8988T (cell line): ENCODE measurements at regions not wholly inside any gene's neighbourhood (a gene's known extent, or its start where the extent isn't known, plus 50 kb on each side); places are given as distances from the start of the nearest gene placed in this dataset.
"Not testable (repeated sequence)": the region's sequence is repeated elsewhere in the genome, so short reads cannot be mapped to it uniquely, and the experiment has no call there.

ENCODE experiments used
- DNase-seq: peaks from one replicate; pipeline ENCODE4 v3.0.0; 2011

DNA sequence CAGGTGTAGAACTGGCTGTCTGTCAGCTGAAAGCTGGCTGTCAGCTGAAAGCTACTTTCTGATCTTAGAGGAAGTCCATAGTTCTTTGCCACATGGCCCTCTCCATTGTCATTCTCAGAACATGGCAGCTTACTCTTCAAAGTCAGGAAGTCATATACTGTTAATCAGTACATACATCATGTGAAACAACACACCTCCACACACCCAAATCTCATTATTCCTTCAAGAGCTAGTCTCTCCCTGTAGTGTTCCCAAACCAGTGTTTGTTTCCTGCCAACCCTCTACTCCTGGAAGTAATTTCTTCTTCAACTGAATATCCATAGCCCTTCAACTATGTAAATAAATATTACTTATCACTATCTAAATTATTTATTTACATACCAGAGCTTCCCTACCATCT is 58.9 kb downstream of the OR5AK2 start:
- DNase-seq: no peak

DNA sequence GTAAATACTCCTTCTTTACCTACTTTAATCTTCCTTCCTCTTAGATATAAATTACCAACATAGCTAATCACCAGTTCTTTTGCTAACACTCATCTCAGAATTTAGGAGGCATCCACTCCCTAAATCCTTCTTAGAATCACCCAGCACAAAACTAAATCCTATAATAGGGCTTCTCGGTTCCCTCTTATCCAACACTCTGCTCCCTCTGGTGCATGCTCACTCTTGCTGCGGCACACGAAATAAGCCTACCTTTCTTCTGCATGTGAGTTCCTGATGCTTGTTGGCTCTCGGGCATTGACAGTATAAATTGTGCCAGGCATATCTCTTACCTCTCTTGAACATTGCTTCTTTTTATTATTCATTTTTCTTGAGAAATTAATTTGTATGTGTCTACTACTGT is 61.0 kb downstream of the OR5AK2 start:
- no peak for DNase-seq

DNA sequence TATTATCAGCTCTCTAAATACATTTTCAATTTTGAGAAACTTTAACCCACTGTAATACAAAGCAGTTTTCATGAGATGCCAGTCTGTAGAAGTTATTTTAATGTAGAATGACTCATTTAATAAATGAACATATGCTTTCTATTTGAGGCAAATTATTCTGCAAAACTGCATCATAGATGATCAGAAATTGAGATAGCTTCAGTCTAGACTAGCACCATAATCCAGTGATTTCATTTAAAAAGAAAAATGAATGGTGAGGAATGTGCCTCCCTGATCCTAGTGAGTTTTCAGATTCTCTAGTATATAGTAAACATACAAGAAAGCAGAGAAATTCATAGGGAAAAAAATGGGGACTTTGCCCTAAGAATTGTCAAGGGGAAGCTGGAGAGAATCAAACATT is 66.1 kb downstream of the OR5AK2 start:
- no peak for DNase-seq

- no peak for DNase-seq
These were observed 67.0 kb downstream of the OR5AK2 start for GRCh38 chr11:57055744-57056143.

DNA sequence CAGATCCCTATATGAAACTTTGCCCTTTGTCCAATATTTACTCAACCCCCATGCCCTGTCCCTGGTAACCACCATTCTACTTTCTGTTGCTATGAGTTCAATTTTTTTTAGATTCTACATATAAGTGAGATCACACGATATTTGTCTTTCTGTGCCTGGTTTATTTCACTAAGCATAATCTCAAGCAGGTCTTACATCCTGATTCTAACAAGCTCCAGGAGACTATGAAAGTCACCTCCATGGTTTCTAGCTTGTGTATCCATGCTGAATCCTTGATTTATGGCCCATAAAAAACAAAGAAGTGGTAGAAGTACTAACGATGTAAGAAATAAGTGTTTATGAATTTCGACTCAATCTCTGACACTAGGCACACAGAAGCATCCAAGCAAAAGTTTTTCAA is 68.0 kb downstream of the OR5AK2 start:
- DNase-seq: no peak

- no peak for DNase-seq
These were observed 68.8 kb downstream of the OR5AK2 start for GRCh38 chr11:57057561-57057960.

DNA sequence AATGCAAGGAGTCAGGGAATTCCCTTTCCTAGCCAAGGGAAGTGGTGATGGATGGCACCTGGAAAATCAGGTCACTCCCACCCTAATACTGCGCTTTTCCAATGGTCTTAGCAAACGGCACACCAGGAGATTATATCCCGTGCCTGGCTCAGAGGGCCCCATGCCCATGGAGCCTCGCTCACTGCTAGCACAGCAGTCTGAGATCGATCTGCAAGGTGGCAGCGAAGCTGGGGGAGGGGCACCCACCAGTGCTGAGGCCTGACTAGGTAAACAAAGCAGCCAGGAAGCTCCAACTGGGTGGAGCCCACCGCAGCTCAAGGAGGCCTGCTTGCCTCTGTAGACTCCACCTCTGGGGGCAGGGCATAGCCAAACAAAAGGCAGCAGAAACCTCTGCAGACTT is 74.2 kb downstream of the OR5AK2 start:
- not testable (repeated sequence) for DNase-seq

DNA sequence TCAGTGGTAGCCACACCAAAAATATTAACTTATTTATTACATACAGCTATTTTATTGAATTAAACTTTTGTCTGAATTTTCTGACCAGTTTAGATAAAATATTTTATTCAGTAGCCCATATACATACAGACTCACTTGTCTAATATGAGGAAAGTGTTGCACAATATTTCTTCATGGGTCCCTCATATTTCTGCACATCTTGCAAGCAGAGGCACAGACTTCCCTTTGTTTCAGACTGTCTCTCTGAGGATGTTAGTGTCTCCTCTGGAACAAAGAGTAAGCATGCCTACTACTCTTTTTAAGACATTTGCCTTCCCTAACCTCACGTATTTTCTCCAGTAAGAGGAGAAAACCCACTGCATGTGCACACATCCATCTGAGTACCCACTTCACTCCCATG is 81.2 kb downstream of the OR5AK2 start:
- no peak for DNase-seq

DNA sequence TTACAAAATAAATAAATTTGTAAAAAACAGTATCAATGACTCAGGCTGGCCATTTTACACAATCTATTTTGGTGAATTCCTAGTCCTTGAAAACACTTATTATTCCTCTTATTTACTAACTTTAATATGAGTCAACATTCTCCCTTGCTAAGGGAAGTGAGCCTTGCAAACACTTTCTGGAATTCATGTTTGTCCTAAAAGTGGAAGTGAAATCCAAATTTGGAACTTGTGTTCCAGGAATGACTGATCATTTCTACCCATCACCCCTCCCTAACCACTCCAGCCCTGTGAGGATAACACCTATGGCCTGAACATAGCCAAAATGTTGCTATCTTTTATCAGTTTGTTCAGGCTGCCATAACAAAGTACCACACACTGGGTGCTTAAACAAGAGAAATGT is 83.1 kb downstream of the OR5AK2 start:
- DNase-seq: no peak

DNA sequence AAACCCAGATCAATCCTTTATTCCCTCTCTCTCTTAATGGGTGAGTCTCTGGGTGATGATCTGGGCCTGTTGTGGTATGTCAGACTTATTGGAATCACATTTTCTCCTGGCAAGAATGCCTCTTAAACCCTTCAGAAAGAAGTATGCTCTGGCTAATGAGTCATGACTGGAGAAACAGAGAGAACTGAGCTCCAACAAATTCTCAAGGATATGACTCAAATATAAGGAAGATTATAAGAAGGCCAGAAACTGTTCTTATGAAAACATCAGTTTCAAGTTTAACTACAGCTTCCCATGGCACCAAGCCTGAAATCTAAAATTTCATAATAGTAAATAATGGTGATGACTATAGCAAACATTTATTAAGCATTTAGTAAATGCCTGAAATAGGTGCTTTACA is 83.9 kb downstream of the OR5AK2 start:
- DNase-seq: no peak

DNA sequence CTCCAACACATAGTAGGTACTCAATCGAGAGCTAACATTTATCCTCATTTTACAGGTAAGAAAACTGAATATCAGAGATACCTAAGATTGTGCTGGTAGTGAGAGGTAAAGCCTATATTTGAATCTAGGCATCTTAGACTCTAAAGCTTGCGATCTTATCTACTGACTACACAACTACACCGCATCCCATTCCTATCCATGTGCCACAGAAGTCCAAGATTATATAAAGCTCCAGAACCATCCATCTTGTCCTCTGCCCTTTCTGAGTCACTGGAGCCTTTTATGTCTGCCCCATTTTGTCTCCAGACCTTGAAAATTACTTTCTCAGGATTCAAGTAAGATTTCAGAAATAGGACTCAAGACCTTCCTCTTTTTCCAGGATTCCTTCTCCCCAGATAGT is 84.4 kb downstream of the OR5AK2 start:
- DNase-seq: no peak

GRCh38 chr11:57081356-57081755 is 92.6 kb downstream of the OR5AK2 start:
- no peak for DNase-seq

DNA sequence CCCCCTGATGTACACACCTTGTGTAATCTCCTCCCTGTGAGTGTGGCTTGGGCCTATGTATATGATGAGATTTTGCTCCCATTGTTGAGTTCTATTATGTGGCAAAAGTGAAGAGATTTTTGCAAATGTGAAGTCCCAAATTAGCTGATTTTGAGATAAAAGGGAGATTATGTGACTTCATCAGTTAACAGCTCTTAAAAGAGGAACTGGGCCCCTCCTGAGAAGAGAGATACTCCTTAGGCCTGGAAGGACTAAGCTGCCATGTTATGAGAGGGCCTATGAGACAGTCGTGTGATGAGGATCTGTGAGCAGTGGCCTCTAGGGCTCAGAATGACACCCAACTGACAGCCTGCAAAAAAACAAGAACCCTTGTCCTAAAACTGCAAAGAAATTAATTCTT is 93.4 kb downstream of the OR5AK2 start:
- DNase-seq: no peak

- no peak for DNase-seq
These were observed 95.1 kb downstream of the OR5AK2 start for GRCh38 chr11:57083641-57084385.

DNA sequence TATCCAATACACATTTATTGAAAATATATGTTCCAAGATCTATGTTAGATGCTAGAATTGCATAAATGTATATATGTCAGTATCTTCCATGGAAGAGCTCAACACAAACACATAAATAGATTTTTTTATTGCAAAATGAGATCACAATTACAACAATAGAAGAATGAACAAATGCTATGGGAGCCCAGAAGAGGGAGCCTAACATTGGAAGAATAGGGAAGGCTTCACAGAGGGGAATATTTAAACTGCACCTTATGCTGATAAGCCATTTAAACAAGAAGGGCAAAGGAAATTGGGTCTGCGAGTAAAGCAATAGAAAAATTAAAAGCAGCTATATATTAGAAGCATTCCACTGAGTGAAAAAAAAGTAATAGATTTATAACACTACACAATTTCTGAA is 96.1 kb upstream of the LRRC55 start:
- DNase-seq: no peak

GRCh38 chr11:57087991-57088390 is 93.8 kb upstream of the LRRC55 start:
- DNase-seq: no peak

- DNase-seq: no peak
These were observed 89.6 kb upstream of the LRRC55 start for GRCh38 chr11:57092028-57092698.

DNA sequence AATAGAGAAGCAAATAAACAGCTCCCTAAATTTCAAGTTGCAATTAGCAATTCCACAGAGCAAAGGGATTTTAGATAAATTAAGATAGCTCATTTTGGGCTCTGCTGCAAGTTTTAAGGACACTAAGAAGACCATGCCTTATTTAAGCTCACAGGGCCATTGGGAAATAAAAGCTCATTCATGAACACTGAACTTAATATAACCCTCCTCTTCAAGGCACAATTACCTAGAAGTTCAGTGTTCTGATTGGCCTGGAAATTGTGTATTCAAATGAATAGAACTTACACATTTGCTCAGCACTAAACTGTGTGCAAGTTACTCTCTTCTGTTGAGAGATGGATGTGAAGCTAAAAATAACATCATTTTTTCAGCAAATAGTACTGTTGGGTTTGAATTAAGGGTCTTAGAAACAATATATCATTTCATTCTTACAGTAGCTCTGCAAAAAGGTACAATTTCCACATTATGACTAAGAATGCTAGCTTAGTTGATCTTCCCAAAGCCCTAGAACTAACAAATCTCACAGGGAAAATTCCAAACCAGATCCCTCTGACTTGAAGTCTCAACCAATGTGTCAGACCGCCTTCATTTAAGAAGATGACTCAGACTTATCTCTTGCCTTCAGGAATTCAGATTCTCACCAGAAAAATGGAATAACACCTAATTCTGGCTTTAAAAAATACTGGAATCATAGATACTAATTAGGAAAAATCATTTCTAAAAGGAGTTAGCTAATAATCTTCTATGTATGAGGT is 87.4 kb upstream of the LRRC55 start:
- DNase-seq: no peak

GRCh38 chr11:57095417-57095816 is 86.3 kb upstream of the LRRC55 start:
- no peak for DNase-seq

GRCh38 chr11:57095896-57096295 is 85.9 kb upstream of the LRRC55 start:
- no peak for DNase-seq

- DNase-seq: no peak
These were observed 84.6 kb upstream of the LRRC55 start for GRCh38 chr11:57097149-57097548.

- no peak for DNase-seq
These were observed 83.6 kb upstream of the LRRC55 start for GRCh38 chr11:57098191-57098590.

- DNase-seq: no peak
These were observed 81.0 kb upstream of the LRRC55 start for GRCh38 chr11:57100638-57101331.
